Hematopoietic multipotent progenitor cell treated with erythropoietin and hydrocortisone succinate and interleukin-3 and kit ligand, for 15 days (in vitro differentiated cells): ENCODE measurements at regions not wholly inside any gene's neighbourhood (a gene's known extent, or its start where the extent isn't known, plus 50 kb on each side); places are given as distances from the start of the nearest gene placed in this dataset.
"Not testable (repeated sequence)": the region's sequence is repeated elsewhere in the genome, so short reads cannot be mapped to it uniquely, and the experiment has no call there.

Source experiments
- DNase-seq: peaks from one replicate; pipeline ENCODE4 v3.0.0-alpha.2; 2015; ENCODE audit warnings: low spot score

- not testable (repeated sequence) for DNase-seq
Observed at GRCh38 chr16:88164196-88165039, 213.2 kb downstream of the BANP start.

- not testable (repeated sequence) for DNase-seq
Observed at GRCh38 chr16:88165040-88165544, 213.9 kb downstream of the BANP start.

- not testable (repeated sequence) for DNase-seq
Observed at GRCh38 chr16:88165683-88166082, 214.4 kb downstream of the BANP start.

GRCh38 chr16:88166209-88166773 is 215.1 kb downstream of the BANP start:
- not testable (repeated sequence) for DNase-seq

GRCh38 chr16:88167798-88168556 is 214.8 kb upstream of the ZNF469 start:
- DNase-seq, result not testable (repeated sequence)

GRCh38 chr16:88168557-88168949 is 214.2 kb upstream of the ZNF469 start:
- not testable (repeated sequence) for DNase-seq

GRCh38 chr16:88169136-88169830 is 213.5 kb upstream of the ZNF469 start:
- DNase-seq, result not testable (repeated sequence)

- not testable (repeated sequence) for DNase-seq
Observed at GRCh38 chr16:88169831-88170165, 213.0 kb upstream of the ZNF469 start.

GRCh38 chr16:88170528-88170991 is 212.2 kb upstream of the ZNF469 start:
- DNase-seq, result no peak

- DNase-seq, result not testable (repeated sequence)
Observed at GRCh38 chr16:88171126-88171525, 211.6 kb upstream of the ZNF469 start.

- not testable (repeated sequence) for DNase-seq
Observed at GRCh38 chr16:88176184-88176583, 206.6 kb upstream of the ZNF469 start.

- DNase-seq, result not testable (repeated sequence)
Observed at GRCh38 chr16:88176591-88177180, 206.1 kb upstream of the ZNF469 start.

- not testable (repeated sequence) for DNase-seq
Observed at GRCh38 chr16:88178251-88178650, 204.5 kb upstream of the ZNF469 start.

GRCh38 chr16:88178896-88179295 is 203.9 kb upstream of the ZNF469 start:
- DNase-seq, result not testable (repeated sequence)

- not testable (repeated sequence) for DNase-seq
Observed at GRCh38 chr16:88182967-88183881, 199.5 kb upstream of the ZNF469 start.

- not testable (repeated sequence) for DNase-seq
Observed at GRCh38 chr16:88184053-88184452, 198.7 kb upstream of the ZNF469 start.

- not testable (repeated sequence) for DNase-seq
Observed at GRCh38 chr16:88184566-88185355, 198.0 kb upstream of the ZNF469 start.

- not testable (repeated sequence) for DNase-seq
Observed at GRCh38 chr16:88185406-88185805, 197.4 kb upstream of the ZNF469 start.
